NCI-H1417 treated with DMSO at 0.1 percent for 48 hours (cell line): ENCODE measurements at regions not wholly inside any gene's neighbourhood (a gene's known extent, or its start where the extent isn't known, plus 50 kb on each side); places are given as distances from the start of the nearest gene placed in this dataset.

Experiments used
- DNase-seq: peaks from one replicate; lab custom pipeline; 2025; lab: John Stamatoyannopoulos, UW

- DNase-seq, result no peak
Observed at GRCh38 chr17:15039366-15039765, 225.8 kb downstream of the PMP22 start.

GRCh38 chr17:15038656-15039055 is 226.5 kb downstream of the PMP22 start:
- DNase-seq, result no peak

GRCh38 chr17:15036238-15036637 is 228.9 kb downstream of the PMP22 start:
- no peak for DNase-seq

GRCh38 chr17:15031975-15032374 is 233.2 kb downstream of the PMP22 start:
- DNase-seq, result no peak

GRCh38 chr17:15029469-15029868 is 235.7 kb downstream of the PMP22 start:
- no peak for DNase-seq

- DNase-seq, result no peak
Observed at GRCh38 chr17:15027853-15028252, 237.3 kb downstream of the PMP22 start.

- DNase-seq, result no peak
Observed at GRCh38 chr17:15026088-15026487, 239.0 kb downstream of the PMP22 start.

- no peak for DNase-seq
Observed at GRCh38 chr17:15023589-15024336, 241.4 kb downstream of the PMP22 start.

GRCh38 chr17:15019158-15019557 is 246.0 kb downstream of the PMP22 start:
- no peak for DNase-seq

GRCh38 chr17:15012351-15012980 is 252.7 kb downstream of the PMP22 start:
- no peak for DNase-seq

GRCh38 chr17:15009087-15009486 is 256.0 kb downstream of the PMP22 start:
- no peak for DNase-seq

GRCh38 chr17:15007147-15007553 is 258.0 kb downstream of the PMP22 start:
- DNase-seq, result no peak

GRCh38 chr17:15006421-15007128 is 258.6 kb downstream of the PMP22 start:
- DNase-seq, result no peak

- DNase-seq, result no peak
Observed at GRCh38 chr17:15000661-15001060, 264.5 kb downstream of the PMP22 start.

- no peak for DNase-seq
Observed at GRCh38 chr17:14997290-14997689, 267.8 kb downstream of the PMP22 start.

- no peak for DNase-seq
Observed at GRCh38 chr17:14986127-14986526, 279.0 kb downstream of the PMP22 start.

- DNase-seq, result no peak
Observed at GRCh38 chr17:14972844-14973243, 292.3 kb downstream of the PMP22 start.

GRCh38 chr17:14971054-14971453 is 294.1 kb downstream of the PMP22 start:
- DNase-seq, result no peak

GRCh38 chr17:14959106-14959648 is 305.9 kb downstream of the PMP22 start:
- DNase-seq, result no peak

GRCh38 chr17:14953405-14953804 is 311.7 kb downstream of the PMP22 start:
- no peak for DNase-seq

GRCh38 chr17:14950686-14951085 is 314.4 kb downstream of the PMP22 start:
- no peak for DNase-seq

GRCh38 chr17:14950216-14950615 is 314.9 kb downstream of the PMP22 start:
- no peak for DNase-seq

GRCh38 chr17:14947671-14948070 is 317.5 kb downstream of the PMP22 start:
- no peak for DNase-seq
